NB4 (cell line): ENCODE measurements at regions not wholly inside any gene's neighbourhood (a gene's known extent, or its start where the extent isn't known, plus 50 kb on each side); places are given as distances from the start of the nearest gene placed in this dataset.

Experiments used
- MYC ChIP-seq: IDR thresholded peaks from 2 replicates; pipeline ENCODE4 v1.6.1; 2011; ENCODE audit warnings: low read depth, low read length
- POLR2A ChIP-seq: IDR thresholded peaks from 2 replicates; pipeline ENCODE4 v1.6.1; 2011; ENCODE audit warnings: mild to moderate bottlenecking; ENCODE audit not compliant: insufficient read length; ENCODE audit errors: extremely low read depth
- TF ChIP-seq, protein P1 (sequence below): IDR thresholded peaks from one replicate; pipeline ENCODE4 v1.5.1; 2012; ENCODE audit warnings: low read depth, low read length
- TF ChIP-seq, protein P2 (sequence below): IDR thresholded peaks from 2 replicates; pipeline ENCODE4 v1.6.1; 2011; ENCODE audit warnings: low read depth, low read length

DNA sequence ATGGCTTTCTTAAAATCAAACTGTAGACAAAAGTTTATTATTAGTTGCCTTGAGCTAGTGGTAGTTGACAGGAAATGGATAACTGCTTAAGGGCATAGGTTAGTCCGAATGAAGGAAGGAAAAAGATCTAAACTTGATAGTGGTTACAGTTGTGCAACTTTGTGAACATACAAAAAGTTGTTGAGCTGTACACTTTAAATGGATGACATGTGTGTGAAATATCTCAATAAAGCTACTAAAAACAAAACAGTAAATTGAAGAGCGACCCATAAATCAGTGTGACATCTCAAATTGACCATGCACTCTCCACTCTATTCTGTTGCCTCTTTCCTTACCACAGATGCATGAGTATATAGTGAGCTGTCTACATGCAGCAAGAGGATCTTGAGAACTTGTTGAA lies 1757.8 kb downstream of the PCDH9 start:
- TF ChIP-seq, protein P1, sequence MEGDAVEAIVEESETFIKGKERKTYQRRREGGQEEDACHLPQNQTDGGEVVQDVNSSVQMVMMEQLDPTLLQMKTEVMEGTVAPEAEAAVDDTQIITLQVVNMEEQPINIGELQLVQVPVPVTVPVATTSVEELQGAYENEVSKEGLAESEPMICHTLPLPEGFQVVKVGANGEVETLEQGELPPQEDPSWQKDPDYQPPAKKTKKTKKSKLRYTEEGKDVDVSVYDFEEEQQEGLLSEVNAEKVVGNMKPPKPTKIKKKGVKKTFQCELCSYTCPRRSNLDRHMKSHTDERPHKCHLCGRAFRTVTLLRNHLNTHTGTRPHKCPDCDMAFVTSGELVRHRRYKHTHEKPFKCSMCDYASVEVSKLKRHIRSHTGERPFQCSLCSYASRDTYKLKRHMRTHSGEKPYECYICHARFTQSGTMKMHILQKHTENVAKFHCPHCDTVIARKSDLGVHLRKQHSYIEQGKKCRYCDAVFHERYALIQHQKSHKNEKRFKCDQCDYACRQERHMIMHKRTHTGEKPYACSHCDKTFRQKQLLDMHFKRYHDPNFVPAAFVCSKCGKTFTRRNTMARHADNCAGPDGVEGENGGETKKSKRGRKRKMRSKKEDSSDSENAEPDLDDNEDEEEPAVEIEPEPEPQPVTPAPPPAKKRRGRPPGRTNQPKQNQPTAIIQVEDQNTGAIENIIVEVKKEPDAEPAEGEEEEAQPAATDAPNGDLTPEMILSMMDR, result no peak
- TF ChIP-seq POLR2A (no peak), MYC (no peak)
- TF ChIP-seq, protein P2, sequence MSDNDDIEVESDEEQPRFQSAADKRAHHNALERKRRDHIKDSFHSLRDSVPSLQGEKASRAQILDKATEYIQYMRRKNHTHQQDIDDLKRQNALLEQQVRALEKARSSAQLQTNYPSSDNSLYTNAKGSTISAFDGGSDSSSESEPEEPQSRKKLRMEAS, result no peak
